ENCODE measurements at regions not wholly inside any gene's neighbourhood (a gene's known extent, or its start where the extent isn't known, plus 50 kb on each side); places are given as distances from the start of the nearest gene placed in this dataset.

DNA sequence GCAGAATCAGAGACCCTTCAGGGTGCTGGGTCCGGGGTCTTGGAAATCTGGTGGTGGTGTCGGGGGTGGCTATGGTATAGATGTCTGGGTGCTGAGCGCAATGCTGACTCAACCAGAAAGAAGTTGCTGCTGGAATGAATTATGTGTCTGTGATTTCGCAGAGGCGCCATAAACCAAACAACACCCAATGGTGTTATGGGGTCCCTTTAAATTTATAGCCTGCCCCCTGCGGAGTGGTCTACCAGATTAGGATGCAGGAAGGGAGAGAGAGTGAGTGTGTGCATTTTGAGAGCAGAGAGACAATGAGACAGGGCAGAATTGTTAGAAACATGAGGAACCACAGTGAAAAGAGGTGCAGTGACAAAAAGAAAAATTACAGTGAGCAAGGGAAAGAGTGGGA lies 100.7 kb upstream of the CDH11 start:
- no peak for DNase-seq

DNA sequence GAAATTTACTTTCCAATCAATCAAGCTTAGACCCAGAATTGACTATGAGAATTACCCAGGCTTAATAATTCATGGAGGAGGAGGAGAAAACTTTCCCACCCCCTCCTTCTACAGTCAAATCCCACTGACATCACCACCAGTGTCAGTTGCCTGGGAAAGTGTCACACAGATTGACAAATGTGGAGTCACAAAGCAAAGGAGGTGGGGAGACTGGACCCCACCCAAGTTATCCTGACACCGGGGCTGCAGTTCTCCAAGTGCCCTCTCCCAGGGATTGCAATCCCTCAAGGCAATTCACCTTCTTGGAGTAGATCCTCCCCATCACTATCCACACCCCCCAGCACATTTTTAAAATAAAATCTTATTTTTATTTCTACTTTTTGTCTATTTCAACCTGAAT lies 100.2 kb upstream of the CDH11 start:
- DNase-seq, result no peak

DNA sequence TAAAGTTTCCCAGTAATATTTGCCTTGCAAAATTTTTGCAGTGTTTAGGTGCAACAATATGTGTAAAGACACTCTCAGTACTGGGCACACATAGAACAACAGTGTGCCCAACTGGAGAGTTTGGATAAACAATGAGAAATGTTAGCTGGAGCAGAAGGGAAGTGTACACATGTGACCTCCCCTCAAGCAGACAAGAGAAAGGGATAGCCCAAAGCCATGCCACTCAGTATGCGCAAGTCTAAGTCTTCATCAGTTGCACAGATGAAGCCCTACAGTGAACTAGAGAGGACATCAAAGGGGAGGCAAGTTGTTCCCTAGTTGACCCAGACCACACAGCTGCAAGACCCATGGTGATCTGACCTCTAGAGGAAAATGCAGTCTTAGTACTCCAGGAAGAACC lies 97.9 kb upstream of the CDH11 start:
- no peak for DNase-seq

DNA sequence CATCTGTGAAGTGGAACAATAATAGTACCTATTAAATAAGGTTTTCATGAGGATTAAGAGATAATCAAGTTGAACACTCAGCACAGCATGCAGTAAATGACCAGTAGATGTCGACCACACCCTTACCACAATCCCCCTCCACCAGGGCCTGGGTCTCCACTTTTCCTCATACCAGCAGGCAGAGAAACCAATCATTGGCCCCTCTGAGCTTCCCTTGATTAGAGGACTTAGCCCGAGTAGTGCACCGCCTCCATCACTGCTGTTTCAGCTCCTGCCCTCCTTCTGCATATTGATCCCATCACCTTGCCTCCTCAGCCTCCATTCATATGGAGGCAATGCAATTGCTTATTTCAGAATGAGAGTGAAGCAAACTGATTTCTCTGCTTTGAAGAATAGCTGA lies 96.5 kb upstream of the CDH11 start:
- no peak for DNase-seq

DNA sequence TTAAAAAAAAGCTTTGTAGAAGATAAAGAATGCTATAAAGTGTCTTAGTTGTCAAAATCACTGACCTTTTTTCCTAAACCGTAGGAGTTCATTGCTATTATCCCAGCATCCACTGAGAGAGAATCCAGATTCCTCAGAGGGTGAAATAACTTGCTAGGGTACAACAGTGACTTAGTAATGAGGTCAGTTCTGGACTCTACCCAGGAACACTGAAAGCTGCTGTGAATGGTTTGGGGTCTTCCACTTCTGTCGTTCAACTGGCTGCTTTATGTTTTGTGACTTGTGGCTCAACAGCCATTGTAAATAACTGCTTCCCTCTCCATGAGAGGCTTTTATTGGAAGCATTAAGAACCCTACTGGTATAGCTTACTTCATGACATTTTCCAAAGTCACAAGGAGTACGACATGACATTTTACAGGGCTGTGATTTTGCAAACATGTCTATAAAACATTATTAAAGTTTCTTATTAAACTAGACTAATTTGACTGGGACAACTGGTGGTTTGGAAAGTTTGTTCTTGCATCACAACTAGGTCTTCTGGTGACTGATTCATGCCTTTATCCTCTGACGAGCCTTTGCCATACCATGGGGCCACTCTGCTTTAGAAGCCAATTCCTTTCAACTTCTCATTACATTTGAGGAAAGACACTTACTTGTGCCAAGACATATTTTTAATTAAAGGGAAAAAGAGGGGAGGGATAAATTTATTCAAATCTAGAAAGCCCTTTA lies 92.2 kb upstream of the CDH11 start:
- no peak for DNase-seq

DNA sequence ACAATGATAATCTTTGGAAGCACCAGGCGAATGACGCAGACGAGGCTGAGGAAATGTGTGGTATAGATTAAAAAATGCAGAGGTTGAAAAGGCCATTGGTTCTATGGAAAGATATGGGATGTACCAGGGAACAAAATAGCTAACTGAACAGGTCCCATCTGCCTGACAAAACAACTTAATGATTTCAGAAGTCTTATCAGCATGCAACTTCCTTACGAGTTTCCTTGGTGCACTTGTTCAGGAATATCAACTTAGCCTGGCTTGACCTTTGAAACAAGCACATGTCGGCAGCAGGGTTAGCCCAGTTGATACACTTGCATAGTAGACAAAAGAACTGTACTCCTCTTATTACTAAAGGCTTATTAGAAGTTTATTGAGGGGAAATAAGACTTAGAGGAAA lies 90.9 kb upstream of the CDH11 start:
- DNase-seq, result no peak

DNA sequence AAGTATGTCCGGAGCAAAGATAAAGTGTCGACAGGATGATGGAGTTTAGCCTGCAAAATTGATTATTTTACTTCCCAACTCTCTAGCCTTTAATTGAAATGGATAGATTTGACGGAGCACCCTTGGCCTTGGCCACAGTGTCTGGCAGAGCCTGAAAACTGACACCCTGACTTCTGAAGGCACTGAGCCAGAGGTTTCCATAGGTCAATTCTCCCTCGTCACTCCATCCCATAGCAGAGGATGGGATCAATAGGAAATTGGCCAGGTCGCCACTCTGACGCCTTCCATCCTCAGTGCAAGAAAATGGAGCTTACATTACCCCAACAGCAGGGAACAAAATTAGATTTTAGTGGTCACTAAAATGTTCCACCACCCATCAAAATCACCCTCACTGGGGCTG lies 90.4 kb upstream of the CDH11 start:
- no peak for DNase-seq

DNA sequence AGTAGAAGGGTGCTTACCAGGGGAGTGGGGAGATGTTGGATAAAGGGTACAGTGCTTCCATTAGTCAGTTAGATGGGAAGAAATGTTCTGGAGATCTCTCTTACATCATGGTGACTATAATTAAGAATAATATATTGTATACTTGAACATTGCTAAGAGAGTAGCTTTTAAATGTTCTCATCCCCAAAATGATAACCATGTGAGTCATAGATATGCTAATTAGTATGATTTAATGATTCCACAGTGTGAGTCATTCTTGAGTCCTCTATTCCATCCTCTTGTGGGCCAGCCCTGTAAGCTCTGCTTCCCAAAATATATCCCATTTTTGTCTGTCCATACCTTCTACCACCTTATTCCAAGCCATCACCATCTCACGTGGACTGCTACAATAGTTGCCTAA lies 80.6 kb upstream of the CDH11 start:
- no peak for DNase-seq

DNA sequence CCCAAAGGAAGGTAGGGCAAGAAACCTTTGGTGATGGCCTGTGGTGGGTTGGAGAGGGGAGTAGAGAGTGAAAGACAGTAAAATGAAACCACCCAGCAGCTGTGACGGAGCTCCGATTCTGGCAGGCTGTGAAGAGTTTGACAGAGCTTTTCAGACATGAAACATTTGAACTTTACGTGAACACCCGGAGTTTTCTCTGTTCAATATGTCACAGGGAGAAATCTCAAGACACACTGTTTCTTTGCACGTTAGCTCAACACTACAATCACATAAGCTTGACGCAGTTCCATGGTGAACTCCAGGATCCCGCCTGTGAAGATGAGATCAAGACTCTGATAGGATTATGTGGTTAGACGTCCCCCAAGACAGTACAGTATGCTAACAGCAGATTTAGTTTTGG lies 79.6 kb upstream of the CDH11 start:
- DNase-seq, result no peak

DNA sequence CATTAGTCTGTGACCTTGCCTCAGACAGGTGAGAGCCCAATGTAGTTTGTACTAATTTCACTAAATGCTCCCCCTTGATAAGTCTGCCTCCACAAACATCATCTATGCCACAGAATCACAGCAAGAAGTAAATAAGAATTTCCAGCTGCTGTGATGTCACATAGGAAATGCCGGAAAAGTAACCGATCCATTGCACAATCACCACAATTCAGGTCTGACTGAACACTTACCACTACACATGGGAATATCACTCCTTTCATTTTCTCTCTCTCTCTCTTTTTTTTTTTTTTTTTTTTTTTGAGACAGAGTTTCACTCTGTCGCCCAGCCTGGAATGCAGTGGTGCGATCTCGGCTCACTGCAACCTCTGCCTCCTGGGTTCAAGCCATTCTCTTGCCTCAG lies 79.0 kb upstream of the CDH11 start:
- no peak for DNase-seq

DNA sequence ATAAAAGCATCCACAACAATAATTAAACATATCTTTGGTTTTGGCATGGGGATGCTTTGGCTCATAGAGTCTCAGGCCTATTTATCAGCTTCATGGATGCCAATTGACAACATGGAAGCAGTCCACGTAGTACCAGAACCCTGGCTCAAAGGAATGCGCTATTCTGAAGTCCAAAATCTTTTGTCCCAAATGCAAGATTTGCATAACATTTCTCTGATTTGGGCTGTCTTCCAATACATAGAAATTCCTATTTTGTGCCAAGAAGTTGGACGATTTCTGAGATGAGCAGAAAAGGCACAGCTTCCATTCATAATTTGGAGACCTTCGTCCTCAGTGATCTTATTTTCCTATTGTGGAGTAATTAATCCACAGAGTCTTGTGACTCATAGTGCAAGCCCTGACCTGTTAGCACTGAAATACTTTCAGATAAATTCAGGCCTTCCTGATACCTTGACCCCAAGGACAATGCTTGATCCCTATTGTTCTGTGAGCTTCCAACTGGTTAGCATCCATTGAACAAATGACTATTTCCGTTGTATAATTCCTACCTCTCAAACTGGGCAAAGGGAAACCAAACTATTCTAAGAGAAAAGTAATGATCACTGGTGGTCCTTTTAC lies 78.4 kb upstream of the CDH11 start:
- no peak for DNase-seq

DNA sequence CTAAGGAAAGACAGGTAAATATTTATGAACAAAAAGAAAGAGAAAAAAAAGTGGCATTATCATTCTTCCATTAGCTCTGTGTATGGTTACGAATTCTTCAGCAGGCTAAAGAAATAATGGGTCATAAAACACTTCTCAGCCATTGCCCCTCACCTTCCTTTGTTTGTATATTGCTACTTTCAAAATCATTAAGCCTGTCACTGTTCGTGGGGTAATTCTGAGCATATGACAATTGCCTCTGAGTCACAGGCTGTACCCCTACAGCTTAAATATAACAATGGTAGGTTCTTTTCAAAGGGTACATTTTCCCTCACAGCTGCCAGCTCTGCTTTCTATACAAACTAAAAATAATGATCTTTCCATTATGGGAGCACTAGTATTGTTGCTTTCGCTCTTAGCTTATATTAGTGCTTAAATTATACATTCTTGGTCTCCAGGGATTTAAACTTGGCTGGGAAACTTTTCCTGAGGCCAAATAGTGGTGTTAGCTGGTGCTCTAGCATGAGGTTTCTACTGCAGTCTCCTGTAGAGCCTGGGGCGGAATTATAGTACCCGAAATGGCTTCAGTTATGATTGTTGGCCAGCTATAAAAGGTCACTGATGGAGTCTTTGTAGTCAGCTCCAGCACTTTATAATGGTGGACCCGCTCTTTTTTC lies 74.7 kb upstream of the CDH11 start:
- DNase-seq, result no peak

DNA sequence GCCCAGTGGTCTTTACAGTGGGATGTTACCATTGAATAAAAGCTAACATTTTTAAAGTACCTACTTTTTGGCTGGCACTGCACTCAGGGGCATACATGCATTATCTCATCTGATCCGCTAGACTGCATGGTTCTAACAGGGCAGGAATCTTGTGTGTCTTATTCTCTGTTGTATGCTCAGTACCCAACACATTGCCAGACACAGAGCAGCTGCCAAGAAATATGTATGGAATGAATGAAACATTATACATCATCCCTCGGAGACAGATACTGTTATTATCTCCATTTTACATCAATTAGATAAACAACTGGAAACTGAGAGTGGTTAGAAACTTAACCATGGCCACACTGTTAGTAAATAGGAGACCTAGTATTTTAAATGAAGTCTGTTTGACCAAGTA lies 74.1 kb upstream of the CDH11 start:
- no peak for DNase-seq

DNA sequence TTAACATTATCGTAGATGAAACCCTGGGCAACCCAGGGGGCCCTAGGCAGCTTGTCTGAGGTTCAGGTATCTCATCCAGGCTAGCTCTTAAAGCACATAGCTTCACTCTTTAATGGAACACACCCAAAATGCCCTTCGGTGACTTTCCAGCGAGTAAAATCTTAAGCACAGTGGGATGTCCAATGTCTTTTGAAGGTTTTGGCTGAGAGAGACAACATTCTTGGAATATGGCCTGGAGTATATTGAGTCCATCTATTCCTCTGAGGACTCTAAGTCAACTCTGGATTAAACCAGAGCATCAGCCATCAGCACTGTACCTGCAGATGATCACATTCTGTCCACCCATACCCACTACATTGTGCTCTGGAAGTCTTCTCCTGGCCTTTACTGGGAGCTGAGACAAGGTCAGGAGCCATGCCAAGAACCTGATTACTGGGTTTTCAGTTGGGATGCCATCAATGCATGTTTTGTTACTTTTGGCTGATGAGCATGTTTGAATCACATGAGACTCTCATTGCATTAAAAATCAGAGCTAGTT lies 63.4 kb upstream of the CDH11 start:
- no peak for DNase-seq

DNA sequence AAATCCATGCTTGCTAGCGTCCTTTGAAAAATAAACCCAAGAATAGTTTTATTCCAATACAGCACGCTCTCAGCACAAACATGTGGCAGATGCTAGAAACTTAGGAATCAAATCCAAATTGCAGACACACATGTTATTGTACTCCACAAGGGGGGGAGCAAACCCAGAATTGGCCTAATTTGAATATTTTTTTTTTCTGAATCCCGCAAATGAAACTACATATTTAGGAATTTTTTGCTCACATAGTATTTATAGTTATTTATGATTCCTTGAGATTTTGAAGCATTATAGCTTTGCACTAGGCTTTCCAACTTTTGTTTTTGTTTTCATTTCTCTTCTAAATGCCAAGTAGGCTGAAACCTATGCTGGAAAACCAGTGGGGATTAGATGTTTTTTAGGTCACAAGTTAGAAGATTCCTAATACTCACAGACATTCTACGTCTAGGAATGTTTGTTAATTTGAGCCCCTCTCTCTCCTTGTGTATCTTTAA lies 59.3 kb upstream of the CDH11 start:
- DNase-seq, result no peak

DNA sequence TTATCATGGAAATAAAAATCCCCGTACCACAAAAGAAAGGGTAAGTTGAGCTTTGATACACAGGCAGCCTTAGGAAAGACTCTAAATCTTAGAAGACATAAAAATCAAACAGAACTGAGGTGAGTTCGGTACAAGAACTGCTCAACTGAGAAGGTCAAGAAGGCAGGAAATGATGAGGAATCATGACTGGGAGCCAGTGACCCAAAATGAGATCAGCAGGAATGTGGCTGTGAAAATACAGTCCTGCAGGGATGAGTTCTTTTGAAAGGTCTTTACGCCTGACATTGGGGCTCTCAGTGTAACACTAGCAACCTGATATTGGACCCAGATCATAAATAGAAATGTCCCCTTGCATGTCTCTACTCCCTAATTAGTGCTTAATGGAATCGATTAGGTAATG lies 56.3 kb upstream of the CDH11 start:
- DNase-seq, result no peak

DNA sequence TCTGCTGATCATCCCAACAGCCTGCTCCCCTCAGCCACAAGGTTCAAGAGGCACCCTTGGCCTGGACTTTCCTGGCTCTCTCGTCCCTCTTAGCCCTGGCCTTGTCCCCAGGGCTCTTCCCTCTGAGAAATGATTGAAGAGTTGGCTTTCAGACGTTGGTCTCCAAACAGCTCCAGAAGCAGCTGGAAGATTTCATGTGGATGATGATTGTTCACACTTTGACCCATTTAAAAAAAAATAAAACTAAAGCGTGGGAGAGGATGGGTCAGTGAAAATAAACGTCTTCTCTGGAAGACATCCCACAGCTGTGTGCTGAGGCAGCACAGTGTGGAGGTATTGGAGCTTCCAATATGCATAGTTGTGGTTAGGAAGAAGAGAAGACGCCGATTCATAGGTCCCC lies 54.7 kb upstream of the CDH11 start:
- no peak for DNase-seq

DNA sequence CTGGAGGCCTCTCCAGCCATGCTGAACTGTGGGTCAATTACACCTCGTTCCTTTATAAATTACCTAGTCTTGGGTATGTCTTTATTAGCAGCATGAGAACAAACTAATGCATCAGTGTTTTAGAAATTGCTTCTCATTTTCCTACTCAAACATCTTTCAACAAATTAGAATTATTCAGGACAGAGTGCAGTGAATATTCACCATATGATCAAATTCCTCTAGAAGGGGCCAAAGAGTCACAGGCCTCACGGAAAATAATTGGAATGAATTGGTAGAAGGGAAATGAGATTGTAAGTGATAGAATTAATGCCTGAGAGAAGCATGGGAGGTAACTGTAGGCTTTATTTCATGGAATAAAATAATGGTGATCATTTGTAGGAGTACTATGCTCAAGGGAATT lies 50.5 kb upstream of the CDH11 start:
- DNase-seq, result no peak
